ENCODE measurements at regions not wholly inside any gene's neighbourhood (a gene's known extent, or its start where the extent isn't known, plus 50 kb on each side); places are given as distances from the start of the nearest gene placed in this dataset.

- ChIA-PET CTCF (interaction anchor here (0.8 to 1.8 kb wide), 3 partner anchors 9 to 921 kb away, joined by 3 to 12 read pairs (median 4); no protein-coding TSS in a partner anchor), POLR2A (no interaction called here)
- no peak for TF ChIP-seq CTCF (IDR thresholded peaks at IDR 0.05; ENCODE audit: control extremely low read depth, extremely low read depth, low read depth, missing control alignments)
- DNase-seq (ENCODE audit: extremely low spot score), result peak; percentile 74
Measured at GRCh38 chr9:99296291-99296951, 74.3 kb downstream of the SEC61B start.

- ChIA-PET POLR2A (no interaction called here), CTCF (no interaction called here)
- no peak for DNase-seq (ENCODE audit: extremely low spot score)
- TF ChIP-seq CTCF (IDR thresholded peaks at IDR 0.05; ENCODE audit: control extremely low read depth, extremely low read depth, low read depth, missing control alignments), result no peak
Measured at GRCh38 chr9:99298614-99299013, 76.5 kb downstream of the SEC61B start.

GRCh38 chr9:99299211-99300102 lies 77.4 kb downstream of the SEC61B start:
- POLR2A ChIA-PET, result no interaction called here
- CTCF ChIA-PET, result interaction anchor here (0.7 to 1.8 kb wide), 4 partner anchors 12 to 68 kb away, joined by 3 to 7 read pairs (median 5); no protein-coding TSS in a partner anchor
- DNase-seq (ENCODE audit: extremely low spot score), result no peak
- TF ChIP-seq CTCF (IDR thresholded peaks at IDR 0.05; ENCODE audit: control extremely low read depth, extremely low read depth, low read depth, missing control alignments), result peak; percentile 22

- POLR2A ChIA-PET, result no interaction called here
- CTCF ChIA-PET, result interaction anchor here (0.7 to 1.8 kb wide), 3 partner anchors 27 to 68 kb away, joined by 3 to 7 read pairs (median 7); no protein-coding TSS in a partner anchor
- DNase-seq (ENCODE audit: extremely low spot score), result no peak
- TF ChIP-seq CTCF (IDR thresholded peaks at IDR 0.05; ENCODE audit: control extremely low read depth, extremely low read depth, low read depth, missing control alignments), result no peak
Measured at GRCh38 chr9:99300103-99300439, 78.0 kb downstream of the SEC61B start.

- ChIA-PET CTCF (interaction anchor here (0.7 to 1.8 kb wide), 3 partner anchors 27 to 69 kb away, joined by 3 to 7 read pairs (median 7); no protein-coding TSS in a partner anchor), POLR2A (no interaction called here)
- DNase-seq (ENCODE audit: extremely low spot score), result no peak
- no peak for TF ChIP-seq CTCF (IDR thresholded peaks at IDR 0.05; ENCODE audit: control extremely low read depth, extremely low read depth, low read depth, missing control alignments)
Measured at GRCh38 chr9:99300603-99301002, 78.5 kb downstream of the SEC61B start.

GRCh38 chr9:99303177-99303576 lies 81.1 kb downstream of the SEC61B start:
- DNase-seq (ENCODE audit: extremely low spot score), result no peak
- ChIA-PET POLR2A (no interaction called here), CTCF (interaction anchor here (0.8 to 1.6 kb wide), 5 partner anchors 8 to 523 kb away, joined by 3 to 5 read pairs (median 4); no protein-coding TSS in a partner anchor)
- TF ChIP-seq CTCF (IDR thresholded peaks at IDR 0.05; ENCODE audit: control extremely low read depth, extremely low read depth, low read depth, missing control alignments), result no peak
